Glutamatergic neuron (in vitro differentiated cells): ENCODE measurements at regions not wholly inside any gene's neighbourhood (a gene's known extent, or its start where the extent isn't known, plus 50 kb on each side); places are given as distances from the start of the nearest gene placed in this dataset.

ENCODE experiments used
- DNase-seq: peaks from one replicate; pipeline ENCODE4 v3.0.0; 2022
- H3K27ac Mint-ChIP-seq: one replicate; pipeline ENCODE4 v1.8.0; 2020; ENCODE audit warnings: mild to moderate bottlenecking, mixed read lengths, inconsistent platforms; ENCODE audit not compliant: unreplicated experiment
- H3K27me3 Mint-ChIP-seq: one replicate; pipeline ENCODE4 v1.8.0; 2020; ENCODE audit warnings: mild to moderate bottlenecking, moderate library complexity, mixed read lengths, inconsistent platforms; ENCODE audit not compliant: unreplicated experiment
- H3K36me3 Mint-ChIP-seq: one replicate; pipeline ENCODE4 v1.8.0; 2020; ENCODE audit warnings: mild to moderate bottlenecking, mixed read lengths, inconsistent platforms; ENCODE audit not compliant: unreplicated experiment
- H3K4me1 Mint-ChIP-seq: one replicate; pipeline ENCODE4 v1.8.0; 2020; ENCODE audit warnings: mild to moderate bottlenecking, low read depth, mixed read lengths, inconsistent platforms; ENCODE audit not compliant: unreplicated experiment
- H3K4me3 Mint-ChIP-seq: one replicate; pipeline ENCODE4 v1.8.0; 2020; ENCODE audit warnings: mild to moderate bottlenecking, mixed read lengths, inconsistent platforms; ENCODE audit not compliant: unreplicated experiment
- H3K9me3 Mint-ChIP-seq: one replicate; pipeline ENCODE4 v1.8.0; 2020; ENCODE audit warnings: mild to moderate bottlenecking, moderate library complexity, mixed read lengths, inconsistent platforms; ENCODE audit not compliant: unreplicated experiment
- TF ChIP-seq, protein P1 (sequence below): fragments of 200-600 bp; sonication (generic); IDR thresholded peaks from one replicate; pipeline ENCODE4 v1.5.0; 2021; ENCODE audit not compliant: partially characterized antibody, unreplicated experiment

DNA sequence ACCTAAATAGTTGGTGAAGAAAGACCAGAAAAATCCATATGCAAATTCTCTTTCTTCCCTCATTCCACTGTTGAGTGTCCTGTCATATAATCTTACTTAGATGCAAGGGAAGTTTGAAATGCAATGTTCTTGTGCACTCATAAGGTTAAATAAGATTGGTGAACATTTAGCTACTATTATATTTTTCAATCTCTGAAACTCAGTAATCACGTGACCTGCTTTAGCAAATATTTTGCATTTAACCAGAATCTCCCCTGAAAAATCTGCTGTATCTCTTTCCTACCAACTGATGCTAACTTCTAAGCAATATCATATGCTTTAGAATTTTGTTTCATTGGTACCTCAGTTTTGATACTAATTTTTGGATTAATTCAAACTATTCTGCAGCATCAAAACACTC, 533.2 kb downstream of the RIT2 start:
- DNase-seq = no peak
- Mint-ChIP-seq H3K36me3 (no peaks in the 10 kb centered on the region), H3K9me3 (no peaks in the 10 kb centered on the region), H3K27me3 (no peaks in the 10 kb centered on the region), H3K4me1 (no peaks in the 10 kb centered on the region), H3K4me3 (no peak overlapping the region), H3K27ac (no peak overlapping the region)
- TF ChIP-seq, protein P1, sequence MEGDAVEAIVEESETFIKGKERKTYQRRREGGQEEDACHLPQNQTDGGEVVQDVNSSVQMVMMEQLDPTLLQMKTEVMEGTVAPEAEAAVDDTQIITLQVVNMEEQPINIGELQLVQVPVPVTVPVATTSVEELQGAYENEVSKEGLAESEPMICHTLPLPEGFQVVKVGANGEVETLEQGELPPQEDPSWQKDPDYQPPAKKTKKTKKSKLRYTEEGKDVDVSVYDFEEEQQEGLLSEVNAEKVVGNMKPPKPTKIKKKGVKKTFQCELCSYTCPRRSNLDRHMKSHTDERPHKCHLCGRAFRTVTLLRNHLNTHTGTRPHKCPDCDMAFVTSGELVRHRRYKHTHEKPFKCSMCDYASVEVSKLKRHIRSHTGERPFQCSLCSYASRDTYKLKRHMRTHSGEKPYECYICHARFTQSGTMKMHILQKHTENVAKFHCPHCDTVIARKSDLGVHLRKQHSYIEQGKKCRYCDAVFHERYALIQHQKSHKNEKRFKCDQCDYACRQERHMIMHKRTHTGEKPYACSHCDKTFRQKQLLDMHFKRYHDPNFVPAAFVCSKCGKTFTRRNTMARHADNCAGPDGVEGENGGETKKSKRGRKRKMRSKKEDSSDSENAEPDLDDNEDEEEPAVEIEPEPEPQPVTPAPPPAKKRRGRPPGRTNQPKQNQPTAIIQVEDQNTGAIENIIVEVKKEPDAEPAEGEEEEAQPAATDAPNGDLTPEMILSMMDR = no peak

DNA sequence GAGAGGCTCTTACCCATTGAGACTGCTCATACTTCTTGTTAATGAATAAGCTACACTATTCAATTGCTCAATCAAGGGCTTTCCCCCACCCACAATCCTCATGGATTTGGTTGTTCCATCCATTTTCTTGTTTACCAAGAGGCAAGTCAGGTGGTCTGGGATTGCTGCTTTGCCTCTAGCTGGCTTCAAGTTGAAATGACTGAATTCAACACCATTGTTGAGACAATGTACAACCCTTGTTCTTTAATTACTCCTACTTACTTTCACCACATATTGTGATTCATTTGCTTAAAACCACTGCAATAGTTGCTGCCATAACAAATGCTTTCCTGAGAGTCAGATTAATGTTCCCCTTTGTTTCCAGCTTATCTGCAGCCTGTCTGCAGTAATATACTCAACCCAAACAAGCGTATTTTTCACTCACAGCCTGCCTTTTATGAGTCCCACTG, 532.2 kb downstream of the RIT2 start:
- Mint-ChIP-seq H3K4me3 (no peak overlapping the region), H3K9me3 (no peaks in the 10 kb centered on the region), H3K4me1 (no peaks in the 10 kb centered on the region), H3K27ac (no peak overlapping the region), H3K36me3 (no peaks in the 10 kb centered on the region), H3K27me3 (no peaks in the 10 kb centered on the region)
- no peak for DNase-seq
- TF ChIP-seq, protein P1 = no peak

DNA sequence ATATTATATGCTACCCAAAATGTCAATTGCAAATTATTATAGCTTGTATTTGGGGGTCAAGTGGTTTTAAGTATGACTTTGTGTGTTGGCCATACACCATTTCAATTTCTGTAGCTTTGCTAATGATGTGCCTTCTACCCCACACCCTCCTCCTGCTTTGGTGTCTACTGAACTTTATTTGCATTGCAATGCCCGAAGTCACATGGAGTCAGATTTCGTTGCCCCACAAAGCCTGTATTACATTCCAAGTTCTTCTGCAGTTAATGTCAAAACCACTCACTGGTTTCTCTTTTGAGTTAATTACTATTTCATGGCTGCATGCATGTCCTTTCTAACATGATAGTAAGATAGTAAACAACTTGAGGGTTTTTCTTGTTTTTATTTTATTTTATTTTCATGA, 528.9 kb downstream of the RIT2 start:
- no peaks in the 10 kb centered on the region for H3K9me3 Mint-ChIP-seq
- TF ChIP-seq, protein P1 = no peak
- no peak overlapping the region for H3K27ac Mint-ChIP-seq
- no peak overlapping the region for H3K4me3 Mint-ChIP-seq
- H3K4me1 Mint-ChIP-seq = no peaks in the 10 kb centered on the region
- H3K36me3 Mint-ChIP-seq = no peaks in the 10 kb centered on the region
- DNase-seq = no peak
- no peaks in the 10 kb centered on the region for H3K27me3 Mint-ChIP-seq

DNA sequence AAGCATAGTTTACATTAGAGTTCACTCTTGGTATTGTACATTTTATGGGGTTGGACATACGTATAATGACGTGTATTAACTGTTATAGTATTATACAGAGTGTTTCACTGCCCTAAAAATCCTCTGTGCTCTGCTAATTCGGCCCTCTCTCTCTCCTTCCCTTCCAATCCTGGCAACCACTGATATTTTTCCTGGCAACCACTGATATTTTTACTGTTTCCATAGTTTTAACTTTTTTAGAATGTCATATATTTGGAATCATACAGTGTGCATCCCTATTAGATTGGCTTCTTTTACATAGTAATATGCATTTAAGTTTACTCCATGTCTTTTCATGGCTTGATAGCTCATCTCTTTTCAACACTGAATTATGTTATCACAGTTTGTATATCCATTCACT, 526.7 kb downstream of the RIT2 start:
- DNase-seq = no peak
- Mint-ChIP-seq H3K27ac (no peak overlapping the region), H3K9me3 (peaks cover 2% of the 10 kb centered on the region), H3K4me1 (no peaks in the 10 kb centered on the region), H3K4me3 (no peak overlapping the region), H3K36me3 (no peaks in the 10 kb centered on the region), H3K27me3 (no peaks in the 10 kb centered on the region)
- TF ChIP-seq, protein P1 = no peak

DNA sequence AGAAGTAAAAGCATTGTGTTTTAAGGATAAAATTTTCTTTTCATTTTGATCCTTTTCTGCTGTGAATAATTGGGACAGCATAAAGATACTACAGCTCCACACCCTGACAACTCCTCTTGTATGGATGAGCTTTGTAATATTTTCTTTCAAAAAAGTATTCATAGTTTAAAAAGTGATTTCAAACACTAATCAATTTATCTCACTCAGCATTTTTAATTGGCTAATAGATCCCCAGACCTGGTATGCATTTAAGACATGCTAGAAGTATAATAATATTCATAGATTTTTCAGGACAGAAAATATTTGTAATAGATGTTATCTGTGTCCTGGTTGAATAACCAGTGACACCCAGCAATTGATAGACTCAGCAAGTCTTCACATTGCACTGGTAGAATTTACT, 510.7 kb downstream of the RIT2 start:
- no peaks in the 10 kb centered on the region for H3K4me1 Mint-ChIP-seq
- H3K27ac Mint-ChIP-seq = no peak overlapping the region
- TF ChIP-seq, protein P1 = no peak
- no peak for DNase-seq
- no peaks in the 10 kb centered on the region for H3K27me3 Mint-ChIP-seq
- H3K4me3 Mint-ChIP-seq = no peak overlapping the region
- no peaks in the 10 kb centered on the region for H3K36me3 Mint-ChIP-seq
- no peaks in the 10 kb centered on the region for H3K9me3 Mint-ChIP-seq
